ENCODE measurements at regions not wholly inside any gene's neighbourhood (a gene's known extent, or its start where the extent isn't known, plus 50 kb on each side); places are given as distances from the start of the nearest gene placed in this dataset.

- H3K4me3 ChIP-seq (replicated peaks; ENCODE audit: low read depth, low read length): no peak overlapping the region
- DNase-seq (ENCODE audit: extremely low read depth, insufficient read length): no peak
- TF ChIP-seq CTCF (IDR thresholded peaks at IDR 0.05; ENCODE audit: insufficient read depth, low read length, poor library complexity, severe bottlenecking): no peak
- H3K27me3 ChIP-seq (replicated peaks; ENCODE audit: control insufficient read depth, insufficient read depth, low read length): no peaks in the 10 kb centered on the region
- no peaks in the 10 kb centered on the region for H3K36me3 ChIP-seq (ENCODE audit: control insufficient read depth, insufficient read depth, low read length)
These were observed 260.5 kb upstream of the ATP2B1 start for GRCh38 chr12:89969093-89969492.

GRCh38 chr12:89968151-89968700, 259.6 kb upstream of the ATP2B1 start:
- no peak for DNase-seq (ENCODE audit: extremely low read depth, insufficient read length)
- Histone ChIP-seq H3K4me3 (replicated peaks; ENCODE audit: low read depth, low read length) (no peak overlapping the region), H3K27me3 (replicated peaks; ENCODE audit: control insufficient read depth, insufficient read depth, low read length) (no peaks in the 10 kb centered on the region), H3K36me3 (ENCODE audit: control insufficient read depth, insufficient read depth, low read length) (no peaks in the 10 kb centered on the region)
- no peak for TF ChIP-seq CTCF (IDR thresholded peaks at IDR 0.05; ENCODE audit: insufficient read depth, low read length, poor library complexity, severe bottlenecking)

GRCh38 chr12:89966495-89967240, 258.0 kb upstream of the ATP2B1 start:
- no peak for TF ChIP-seq CTCF (IDR thresholded peaks at IDR 0.05; ENCODE audit: insufficient read depth, low read length, poor library complexity, severe bottlenecking)
- DNase-seq (ENCODE audit: extremely low read depth, insufficient read length): no peak
- H3K27me3 ChIP-seq (replicated peaks; ENCODE audit: control insufficient read depth, insufficient read depth, low read length): no peaks in the 10 kb centered on the region
- no peak overlapping the region for H3K4me3 ChIP-seq (replicated peaks; ENCODE audit: low read depth, low read length)
- no peaks in the 10 kb centered on the region for H3K36me3 ChIP-seq (ENCODE audit: control insufficient read depth, insufficient read depth, low read length)

GRCh38 chr12:89965993-89966392, 257.4 kb upstream of the ATP2B1 start:
- TF ChIP-seq CTCF (IDR thresholded peaks at IDR 0.05; ENCODE audit: insufficient read depth, low read length, poor library complexity, severe bottlenecking): no peak
- no peak for DNase-seq (ENCODE audit: extremely low read depth, insufficient read length)
- Histone ChIP-seq H3K4me3 (replicated peaks; ENCODE audit: low read depth, low read length) (no peak overlapping the region), H3K36me3 (ENCODE audit: control insufficient read depth, insufficient read depth, low read length) (no peaks in the 10 kb centered on the region), H3K27me3 (replicated peaks; ENCODE audit: control insufficient read depth, insufficient read depth, low read length) (no peaks in the 10 kb centered on the region)

- no peak for TF ChIP-seq CTCF (IDR thresholded peaks at IDR 0.05; ENCODE audit: insufficient read depth, low read length, poor library complexity, severe bottlenecking)
- DNase-seq (ENCODE audit: extremely low read depth, insufficient read length): no peak
- Histone ChIP-seq H3K27me3 (replicated peaks; ENCODE audit: control insufficient read depth, insufficient read depth, low read length) (no peaks in the 10 kb centered on the region), H3K4me3 (replicated peaks; ENCODE audit: low read depth, low read length) (no peak overlapping the region), H3K36me3 (ENCODE audit: control insufficient read depth, insufficient read depth, low read length) (no peaks in the 10 kb centered on the region)
These were observed 254.0 kb upstream of the ATP2B1 start for GRCh38 chr12:89962648-89963047.
